Activated CD8-positive, alpha-beta memory T cell treated with anti-CD3 and anti-CD28 coated beads for 36 hours (primary cell): ENCODE measurements at regions not wholly inside any gene's neighbourhood (a gene's known extent, or its start where the extent isn't known, plus 50 kb on each side); places are given as distances from the start of the nearest gene placed in this dataset.
"Not testable (repeated sequence)": the region's sequence is repeated elsewhere in the genome, so short reads cannot be mapped to it uniquely, and the experiment has no call there.

Experiments
- CTCF ChIA-PET: fragments of 350-600 bp; sonication (Branson Sonifier 250); formaldehyde crosslinking; loops from one replicate; lab custom pipeline; 2021; ENCODE audit warnings: antibody characterized with exemption; lab: Charles Lee
- POLR2A ChIA-PET: fragments of 350-600 bp; sonication (Branson Sonifier 250); formaldehyde crosslinking; loops from one replicate; lab custom pipeline; 2021; ENCODE audit warnings: antibody characterized with exemption; lab: Charles Lee

- CTCF ChIA-PET = no interaction called here
- POLR2A ChIA-PET = no interaction called here
Measured at GRCh38 chr14:44639781-44640385, 132.8 kb upstream of the FSCB start.

- ChIA-PET POLR2A (no interaction called here), CTCF (no interaction called here)
Measured at GRCh38 chr14:44634692-44635091, 127.6 kb upstream of the FSCB start.

DNA sequence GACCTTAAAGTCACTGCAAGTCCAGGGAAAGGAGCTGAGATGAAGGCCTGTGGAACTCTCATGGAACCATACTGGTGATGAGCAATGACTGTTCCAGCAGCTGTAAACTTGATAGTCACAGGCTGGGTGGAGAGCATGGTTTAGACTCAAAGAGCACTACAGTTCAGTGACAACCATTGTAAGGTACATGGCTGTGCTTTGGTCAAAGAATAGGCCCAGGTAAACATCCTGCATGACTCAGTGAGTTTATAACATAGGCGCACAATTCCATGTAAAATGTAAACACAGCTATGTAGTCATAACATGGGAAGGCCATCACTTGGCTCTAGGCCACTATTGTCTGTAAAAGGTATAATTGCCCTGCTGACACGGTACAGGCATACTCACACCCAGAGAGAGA is 119.3 kb upstream of the FSCB start:
- ChIA-PET CTCF (interaction anchor here (0.7 kb wide), 1 partner anchor 12 kb away, joined by 3 read pairs; no protein-coding TSS in a partner anchor), POLR2A (no interaction called here)

- POLR2A ChIA-PET = no interaction called here
Measured at GRCh38 chr14:44625098-44625497, 118.0 kb upstream of the FSCB start.

GRCh38 chr14:44620121-44621019 is 113.3 kb upstream of the FSCB start:
- POLR2A ChIA-PET = no interaction called here
- CTCF ChIA-PET = no interaction called here

More at GRCh38 chr14:44625098-44625497, 118.0 kb upstream of the FSCB start:
- CTCF ChIA-PET = no interaction called here

- CTCF ChIA-PET = no interaction called here
Measured at GRCh38 chr14:44616204-44616603, 109.1 kb upstream of the FSCB start.

DNA sequence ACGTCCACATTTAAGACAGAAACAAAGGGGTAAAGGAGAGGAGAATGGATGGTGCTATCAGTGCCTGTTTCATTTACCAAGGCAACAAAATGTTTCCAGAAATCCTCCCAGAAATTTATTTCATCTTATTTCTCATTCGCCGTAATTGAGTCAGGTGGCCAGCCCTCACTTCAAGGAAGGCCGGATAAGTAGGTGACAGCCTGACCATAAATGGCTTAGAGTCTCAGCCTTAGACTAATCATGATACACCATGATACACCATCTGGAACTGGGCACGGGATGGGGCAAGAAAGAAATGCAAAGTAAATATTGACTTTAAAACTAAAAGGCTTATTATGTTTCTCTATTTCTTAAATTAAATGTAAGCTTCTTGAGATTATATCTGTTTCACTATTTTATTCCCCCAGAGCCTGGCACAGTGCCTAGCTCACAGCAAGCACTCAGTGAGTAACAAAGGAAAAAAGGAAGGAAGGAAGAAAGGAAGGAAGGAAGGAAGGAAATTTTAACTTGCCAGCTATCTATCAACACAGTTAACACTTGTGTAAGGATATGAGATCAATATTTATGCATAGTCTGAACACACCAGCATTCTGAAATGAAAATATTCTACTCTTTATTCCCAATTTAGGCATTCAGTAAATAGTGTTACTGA is 106.1 kb upstream of the FSCB start:
- ChIA-PET CTCF (no interaction called here), POLR2A (no interaction called here)

More at GRCh38 chr14:44616204-44616603, 109.1 kb upstream of the FSCB start:
- POLR2A ChIA-PET = no interaction called here

DNA sequence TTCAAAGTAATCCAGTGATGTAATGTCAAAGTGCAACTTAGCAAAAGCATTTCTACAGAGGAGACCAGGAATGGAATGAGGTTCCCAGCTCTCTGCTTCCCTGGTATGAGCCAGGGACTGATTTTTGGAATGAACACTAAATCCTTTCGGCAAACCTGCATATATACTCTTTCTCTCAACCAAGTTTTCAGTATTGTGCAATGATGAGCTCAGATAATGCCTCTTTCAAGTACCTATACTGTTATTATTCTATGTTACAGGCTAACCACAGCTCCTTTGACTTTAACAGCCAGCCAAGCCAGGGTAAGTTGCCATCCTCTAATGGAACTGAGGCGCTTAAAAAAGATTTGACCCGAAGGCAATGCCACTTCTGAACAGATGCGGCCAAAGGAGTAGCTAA is 104.9 kb upstream of the FSCB start:
- POLR2A ChIA-PET = no interaction called here
- CTCF ChIA-PET = no interaction called here

GRCh38 chr14:44609876-44610510 is 102.9 kb upstream of the FSCB start:
- ChIA-PET POLR2A (no interaction called here), CTCF (no interaction called here)

GRCh38 chr14:44609201-44609600 is 102.1 kb upstream of the FSCB start:
- ChIA-PET CTCF (no interaction called here), POLR2A (no interaction called here)

DNA sequence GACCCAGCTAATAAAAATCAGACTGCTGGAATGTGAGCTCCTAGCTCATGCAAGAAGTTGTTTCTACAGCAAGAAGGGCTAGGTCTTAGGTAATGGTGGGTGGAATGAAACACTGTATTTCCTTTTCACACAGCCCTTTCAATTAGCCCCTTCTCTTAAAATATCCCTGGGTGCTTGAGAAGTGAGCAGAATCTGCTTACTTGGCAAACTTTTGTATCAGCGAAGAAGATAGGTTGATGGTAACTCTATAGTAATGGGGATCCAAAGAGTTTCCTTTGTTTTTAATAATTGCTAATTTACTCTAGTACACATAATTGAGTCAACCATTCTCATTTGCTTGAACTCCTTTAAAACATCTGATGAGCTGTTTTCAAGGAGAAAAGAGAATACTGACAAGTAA is 100.6 kb upstream of the FSCB start:
- ChIA-PET CTCF (no interaction called here), POLR2A (interaction anchor here (0.7 kb wide), 1 partner anchor 89 kb away, joined by 4 read pairs; no protein-coding TSS in a partner anchor)

- POLR2A ChIA-PET = no interaction called here
- CTCF ChIA-PET = no interaction called here
Measured at GRCh38 chr14:44606576-44606975, 99.5 kb upstream of the FSCB start.

DNA sequence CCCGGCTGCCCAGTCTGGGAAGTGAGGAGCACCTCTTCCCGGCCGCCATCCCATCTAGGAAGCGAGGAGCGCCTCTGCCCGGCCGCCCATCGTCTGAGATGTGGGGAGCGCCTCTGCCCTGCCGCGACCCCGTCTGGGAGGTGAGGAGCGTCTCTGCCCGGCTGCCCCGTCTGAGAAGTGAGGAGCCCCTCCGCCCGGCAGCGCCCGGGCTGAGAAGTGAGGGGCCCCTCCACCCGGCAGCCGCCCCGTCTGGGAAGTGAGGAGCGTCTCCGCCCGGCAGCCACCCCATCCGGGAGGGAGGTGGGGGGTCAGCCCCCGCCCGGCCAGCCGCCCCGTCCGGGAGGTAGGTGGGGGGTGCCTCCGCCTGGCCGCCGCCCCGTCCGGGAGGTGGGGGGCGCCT is 94.2 kb upstream of the FSCB start:
- POLR2A ChIA-PET, CTCF ChIA-PET: not testable (repeated sequence)

DNA sequence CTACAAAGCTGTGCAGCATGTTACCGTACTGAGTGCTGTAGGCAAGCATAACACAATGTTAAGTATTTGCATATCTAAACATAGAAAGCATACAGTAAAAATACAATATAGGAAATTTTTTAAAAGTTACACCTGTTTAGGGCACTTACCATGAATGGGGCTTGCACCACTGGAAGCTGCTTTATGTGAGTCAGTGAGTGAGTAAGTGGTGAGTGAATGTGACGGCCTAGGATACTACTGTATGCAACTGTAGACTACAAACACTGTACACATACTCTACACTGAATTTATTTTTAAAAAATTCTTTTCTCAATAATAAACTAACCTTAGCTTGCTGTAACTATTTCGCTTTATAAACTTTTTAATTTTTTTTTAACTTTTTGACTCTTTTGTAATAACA is 82.1 kb upstream of the FSCB start:
- ChIA-PET POLR2A (no interaction called here), CTCF (no interaction called here)

- ChIA-PET POLR2A (no interaction called here), CTCF (no interaction called here)
Measured at GRCh38 chr14:44586910-44587309, 79.8 kb upstream of the FSCB start.

DNA sequence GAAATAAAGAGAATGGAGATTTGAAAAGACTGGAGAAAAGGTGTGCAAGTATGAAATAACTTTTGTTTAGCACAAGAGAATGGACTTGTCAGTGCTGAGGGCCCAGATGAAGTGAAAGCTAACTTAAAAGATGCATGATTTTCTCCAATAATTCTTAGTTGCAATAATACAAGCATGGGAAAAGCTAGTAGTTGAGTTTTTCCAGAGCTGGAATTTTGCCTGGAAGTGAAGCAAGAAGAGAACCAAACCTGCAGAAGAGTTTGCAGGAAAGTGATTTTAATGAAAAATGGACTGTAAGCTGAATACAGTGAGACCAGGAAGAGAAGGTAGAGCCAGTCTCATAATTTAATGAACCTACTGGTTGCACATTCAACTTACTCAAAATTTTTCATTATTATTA is 69.3 kb upstream of the FSCB start:
- POLR2A ChIA-PET = no interaction called here

GRCh38 chr14:44567997-44568396 is 60.9 kb upstream of the FSCB start:
- POLR2A ChIA-PET = no interaction called here

More for the DNA sequence above, 69.3 kb upstream of the FSCB start:
- CTCF ChIA-PET = no interaction called here

GRCh38 chr14:44565968-44566367 is 58.9 kb upstream of the FSCB start:
- POLR2A ChIA-PET = no interaction called here

More at GRCh38 chr14:44567997-44568396, 60.9 kb upstream of the FSCB start:
- CTCF ChIA-PET = no interaction called here

GRCh38 chr14:44564908-44565307 is 57.8 kb upstream of the FSCB start:
- CTCF ChIA-PET = no interaction called here
- POLR2A ChIA-PET = no interaction called here

More at GRCh38 chr14:44565968-44566367, 58.9 kb upstream of the FSCB start:
- CTCF ChIA-PET = no interaction called here
